ENCODE measurements at regions not wholly inside any gene's neighbourhood (a gene's known extent, or its start where the extent isn't known, plus 50 kb on each side); places are given as distances from the start of the nearest gene placed in this dataset.

- no peak for DNase-seq
Observed at GRCh38 chr11:80532633-80533232, 1091.9 kb upstream of the TENM4 start.

DNA sequence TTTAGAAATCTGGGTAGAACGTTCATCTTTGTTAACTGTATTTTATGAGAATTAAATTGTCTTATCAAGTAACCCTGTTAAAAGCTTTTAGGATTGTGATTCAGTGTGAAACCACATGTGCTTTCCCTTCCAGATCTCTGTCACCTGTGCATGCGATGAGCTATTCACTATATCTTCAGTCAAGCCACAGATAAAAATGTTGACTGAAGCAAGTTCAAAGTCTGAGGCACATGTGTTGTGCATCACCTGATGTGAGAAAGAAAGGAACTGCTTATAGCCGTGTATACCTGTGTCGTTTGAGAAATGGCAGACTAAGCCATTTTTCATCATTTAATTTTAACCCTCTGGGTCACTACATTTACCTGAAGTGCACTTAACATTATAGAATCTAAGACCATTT is 1088.9 kb upstream of the TENM4 start:
- no peak for DNase-seq

DNA sequence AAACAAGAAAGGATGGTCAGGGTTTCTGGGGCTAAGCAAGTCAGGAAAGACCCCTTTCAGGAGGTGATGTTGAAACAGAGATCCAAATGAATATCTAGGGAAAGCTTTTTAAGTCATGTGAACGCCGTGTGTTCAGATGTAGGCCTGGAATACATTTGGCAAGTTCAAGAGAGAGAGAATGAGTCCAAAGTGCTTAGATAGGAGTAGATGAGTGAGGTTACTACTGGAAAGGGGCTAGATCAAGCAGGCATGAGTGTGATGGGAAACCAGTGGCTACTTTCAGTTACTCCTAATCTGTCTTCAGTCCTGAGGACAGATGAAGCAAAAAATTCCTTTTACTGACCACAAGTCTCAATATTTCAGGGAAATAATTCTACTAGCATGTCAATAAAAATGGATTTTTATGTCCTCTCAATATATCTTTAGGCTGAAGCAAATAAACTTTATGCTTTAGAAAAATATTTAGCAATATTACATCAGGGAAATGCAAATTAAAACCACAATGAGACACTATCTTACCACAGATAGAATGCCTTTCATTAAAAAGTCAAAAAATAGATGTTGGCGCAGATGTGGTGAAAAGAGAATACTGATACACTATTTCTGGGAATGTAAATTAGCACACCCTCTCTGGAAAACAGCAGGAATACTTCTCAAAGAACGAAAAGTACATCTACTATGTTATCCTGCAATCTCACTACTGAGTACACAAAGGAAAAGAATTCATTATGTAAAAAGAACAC is 1085.0 kb upstream of the TENM4 start:
- no peak for DNase-seq

GRCh38 chr11:80524349-80524748 is 1083.5 kb upstream of the TENM4 start:
- DNase-seq = no peak

- no peak for DNase-seq
Observed at GRCh38 chr11:80523057-80523456, 1082.2 kb upstream of the TENM4 start.

GRCh38 chr11:80521592-80521991 is 1080.8 kb upstream of the TENM4 start:
- no peak for DNase-seq

- no peak for DNase-seq
Observed at GRCh38 chr11:80520507-80520887, 1079.7 kb upstream of the TENM4 start.

- no peak for DNase-seq
Observed at GRCh38 chr11:80519596-80520506, 1079.0 kb upstream of the TENM4 start.

- no peak for DNase-seq
Observed at GRCh38 chr11:80517701-80518100, 1076.9 kb upstream of the TENM4 start.

- DNase-seq = no peak
Observed at GRCh38 chr11:80515097-80515496, 1074.3 kb upstream of the TENM4 start.

GRCh38 chr11:80512491-80512890 is 1071.7 kb upstream of the TENM4 start:
- DNase-seq = no peak

DNA sequence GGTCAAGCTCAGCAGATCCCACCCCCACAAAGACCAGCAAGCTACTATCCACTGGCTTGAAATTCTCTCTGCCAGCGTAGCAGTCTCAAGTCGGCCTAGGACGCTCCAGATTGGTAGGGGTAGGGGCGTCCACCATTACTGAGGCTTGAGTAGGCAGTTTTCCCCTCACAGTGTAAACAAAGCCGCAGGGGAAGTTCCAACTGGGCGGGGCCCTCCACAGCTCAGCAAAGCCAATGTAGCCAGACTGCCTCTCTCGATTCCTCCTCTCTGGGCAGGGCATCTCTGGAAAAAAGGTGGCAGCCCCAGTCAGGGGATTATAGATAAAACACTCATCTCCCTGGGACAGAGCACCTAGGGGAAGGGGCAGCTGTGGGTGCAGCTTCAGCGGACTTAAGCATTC is 1064.9 kb upstream of the TENM4 start:
- no peak for DNase-seq

- DNase-seq = no peak
Observed at GRCh38 chr11:80503990-80504389, 1063.2 kb upstream of the TENM4 start.

DNA sequence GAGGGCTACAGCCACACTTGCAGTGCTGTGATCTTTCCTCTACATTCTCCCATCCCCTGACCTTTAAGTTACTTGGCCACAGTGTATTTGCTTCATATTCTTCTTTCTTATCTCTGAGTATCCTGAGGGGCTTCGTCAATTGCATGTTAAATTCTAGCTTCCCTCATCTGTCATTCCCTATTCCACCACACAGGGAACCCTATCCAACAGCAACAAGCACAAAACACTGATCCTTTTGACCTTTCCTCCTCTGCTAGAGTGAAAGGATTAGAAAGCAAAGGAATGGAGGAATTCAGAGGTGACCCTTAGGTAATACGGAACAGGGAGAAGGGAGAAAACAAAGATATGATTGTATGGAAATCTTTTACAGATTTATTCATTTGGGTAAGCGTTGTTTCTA is 1061.7 kb upstream of the TENM4 start:
- no peak for DNase-seq

DNA sequence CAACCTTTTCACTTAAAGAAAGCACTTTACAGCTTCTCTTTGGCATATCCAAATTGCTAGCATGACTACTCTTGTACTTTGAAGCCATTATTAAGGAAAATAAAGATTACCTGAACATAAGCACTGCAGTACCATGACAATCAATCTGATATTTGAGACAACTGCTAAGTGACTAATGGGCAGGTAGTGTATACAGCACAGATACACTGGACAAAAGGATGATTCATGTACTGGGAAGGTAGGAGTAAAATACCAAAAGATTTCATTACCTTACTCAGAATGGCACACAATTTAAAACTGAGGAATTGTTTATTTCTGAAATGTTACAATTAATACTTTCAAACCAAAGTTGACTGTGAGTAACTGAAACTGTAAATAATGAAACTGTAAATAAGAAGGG is 1054.3 kb upstream of the TENM4 start:
- DNase-seq = no peak

DNA sequence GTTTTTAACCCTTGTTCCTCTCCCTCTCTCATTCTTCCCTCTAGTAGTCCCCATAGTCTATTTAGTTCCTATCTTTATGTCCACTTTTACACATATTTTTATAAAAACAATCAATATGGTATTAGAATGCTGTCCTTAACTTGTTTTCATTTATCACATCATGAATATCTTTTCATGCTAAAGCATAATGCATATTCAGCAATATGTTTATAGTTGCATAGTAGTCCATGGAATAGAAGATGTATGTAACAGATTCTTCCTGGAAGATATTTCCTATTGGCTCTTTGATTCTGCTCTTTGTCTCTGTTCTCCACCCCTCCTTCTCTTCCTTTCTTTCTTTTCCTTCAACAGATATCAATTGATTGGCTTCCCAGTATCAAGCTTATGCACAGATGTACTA is 1047.1 kb upstream of the TENM4 start:
- no peak for DNase-seq

DNA sequence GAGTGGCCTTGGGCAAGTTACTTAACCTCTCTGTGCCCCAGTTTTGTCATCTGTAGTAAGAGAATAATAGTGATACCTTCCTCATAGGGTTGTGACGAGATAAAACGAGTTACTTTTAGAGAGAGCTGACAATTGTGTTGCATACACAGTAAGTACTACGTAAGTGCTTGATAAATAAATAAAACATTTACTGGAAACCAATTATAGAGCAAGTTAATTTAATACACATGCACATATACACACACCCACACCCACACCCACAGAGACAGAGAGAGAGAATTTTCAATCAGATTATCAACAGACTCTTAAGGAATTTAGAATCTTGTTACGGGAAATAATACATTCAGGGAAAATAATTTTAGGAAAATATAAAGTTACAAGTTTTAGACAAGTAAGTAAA is 1045.8 kb upstream of the TENM4 start:
- no peak for DNase-seq

GRCh38 chr11:80477178-80477577 is 1036.3 kb upstream of the TENM4 start:
- no peak for DNase-seq

- no peak for DNase-seq
Observed at GRCh38 chr11:80473562-80473961, 1032.7 kb upstream of the TENM4 start.

- no peak for DNase-seq
Observed at GRCh38 chr11:80469871-80470270, 1029.0 kb upstream of the TENM4 start.

GRCh38 chr11:80466570-80466969 is 1025.7 kb upstream of the TENM4 start:
- no peak for DNase-seq

- no peak for DNase-seq
Observed at GRCh38 chr11:80462211-80462610, 1021.4 kb upstream of the TENM4 start.

GRCh38 chr11:80458376-80458775 is 1017.5 kb upstream of the TENM4 start:
- DNase-seq = peak; percentile 20

DNA sequence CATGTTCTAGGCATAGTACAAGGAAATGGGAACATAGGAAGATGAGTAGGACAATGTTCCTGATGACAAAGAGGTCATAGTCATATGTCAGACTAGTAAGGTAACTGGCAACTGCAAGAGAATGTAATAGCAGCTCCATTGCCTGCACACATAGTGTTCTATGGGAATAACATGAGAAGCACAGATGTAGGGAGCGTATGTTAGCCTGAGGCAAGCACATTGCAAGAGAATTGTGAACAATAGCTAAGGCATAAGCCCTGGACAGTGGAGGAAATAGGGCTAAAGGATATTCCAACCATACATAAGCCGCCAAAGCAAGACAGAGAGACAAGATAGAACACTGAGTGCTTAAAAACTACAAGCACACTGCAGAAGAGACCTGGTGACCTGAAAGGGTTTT is 1017.0 kb upstream of the TENM4 start:
- DNase-seq = no peak

Data from NCI-H2171 treated with DMSO at 0.1 percent for 48 hours (cell line).